Endothelial cell of umbilical vein (primary cell): ENCODE measurements at regions not wholly inside any gene's neighbourhood (a gene's known extent, or its start where the extent isn't known, plus 50 kb on each side); places are given as distances from the start of the nearest gene placed in this dataset.

Source experiments
- BruUV-seq: library from RNA; stranded (reverse); fragments of 400-500 nt; replicated peaks from 2 replicates; lab custom pipeline; 2021; lab: Mats Ljungman, UMichigan
- CTCF ChIA-PET: fragments of 300-600, 350-600 bp; sonication (Branson Sonifier 250); formaldehyde crosslinking; loops from one replicate; lab custom pipeline; 2021; ENCODE audit warnings: antibody characterized with exemption, inconsistent platforms; lab: Charles Lee
- POLR2A ChIA-PET: fragments of 300-600, 350-600 bp; sonication (Branson Sonifier 250); formaldehyde crosslinking; loops from one replicate; lab custom pipeline; 2021; ENCODE audit warnings: antibody characterized with exemption, inconsistent platforms; lab: Charles Lee
- DNase-seq: peaks from one replicate; pipeline ENCODE4 v3.0.0-alpha.2; 2011; ENCODE audit warnings: low read depth, low spot score
- FAIRE-seq: peaks from 2 replicates; lab custom pipeline; 2011; peaks lifted over from hg19 to GRCh38; lab: Jason Lieb, UNC
- H2AFZ ChIP-seq: 2 replicates; pipeline ENCODE4 v1.6.0; 2012; ENCODE audit warnings: low read depth, low read length, control low read depth, inconsistent platforms
- H3K27ac ChIP-seq: 2 replicates; pipeline ENCODE4 v1.5.1; 2011; ENCODE audit warnings: low read depth, mild to moderate bottlenecking, control low read depth, low read length, moderate library complexity; ENCODE audit not compliant: insufficient read depth
- H3K27me3 ChIP-seq, 2 experiments: 2 replicates each; pipeline versions ENCODE4 v1.6.0 to v1.6.1; 2011; ENCODE audit warnings: low read length in 2 of 2, mixed read lengths in 1 of 2; ENCODE audit not compliant: control insufficient read depth in 2 of 2, insufficient read depth in 2 of 2
- H3K36me3 ChIP-seq, 2 experiments: 2 replicates in 1 of 2; 3 replicates in 1 of 2; pipeline ENCODE4 v1.5.1; 2011; ENCODE audit warnings: low read length in 2 of 2, mild to moderate bottlenecking in 1 of 2, moderate library complexity in 1 of 2; ENCODE audit not compliant: control insufficient read depth in 2 of 2, insufficient read depth in 2 of 2; ENCODE audit errors: extremely low read depth in 1 of 2
- H3K4me1 ChIP-seq: 3 replicates; pipeline ENCODE4 v1.5.1; 2011; ENCODE audit warnings: mild to moderate bottlenecking, low read length; ENCODE audit not compliant: control insufficient read depth, insufficient read depth; ENCODE audit errors: extremely low read depth
- H3K4me2 ChIP-seq: 2 replicates; pipeline ENCODE4 v1.6.1; 2011; ENCODE audit warnings: low read length, control low read depth, mixed read lengths; ENCODE audit not compliant: insufficient read depth
- H3K4me3 ChIP-seq, 3 experiments: fragments of 200-600 bp in 1 of 3; sonication (generic), shearing (Covaris generic) in 1 of 3; replicated peaks in 1 of 3; 2 replicates each; pipeline ENCODE4 v1.5.1; 2011 to 2016; ENCODE audit warnings: control low read depth in 3 of 3, low read length in 3 of 3, mild to moderate bottlenecking in 2 of 3, inconsistent platforms in 1 of 3, low read depth in 1 of 3, moderate library complexity in 1 of 3; ENCODE audit not compliant: insufficient read depth in 1 of 3
- H3K79me2 ChIP-seq: 2 replicates; pipeline ENCODE4 v1.6.0; 2012; ENCODE audit warnings: low read length, inconsistent platforms; ENCODE audit not compliant: control insufficient read depth, insufficient read depth
- H3K9ac ChIP-seq: replicated peaks from 2 replicates; pipeline ENCODE3; 2011; ENCODE audit warnings: low read length, control low read depth; ENCODE audit not compliant: insufficient read depth; ENCODE audit errors: extremely low read depth
- H3K9me1 ChIP-seq: replicated peaks from 3 replicates; pipeline ENCODE4 v1.6.0; 2011; ENCODE audit warnings: mild to moderate bottlenecking, low read length; ENCODE audit not compliant: control insufficient read depth, insufficient read depth; ENCODE audit errors: extremely low read depth
- H3K9me3 ChIP-seq: replicated peaks from 2 replicates; pipeline ENCODE4 v1.5.1; 2012; ENCODE audit warnings: low read length, inconsistent platforms; ENCODE audit not compliant: control insufficient read depth, insufficient read depth
- H4K20me1 ChIP-seq: replicated peaks from 2 replicates; pipeline ENCODE3; 2011; ENCODE audit warnings: mild to moderate bottlenecking, low read length; ENCODE audit not compliant: control insufficient read depth, insufficient read depth; ENCODE audit errors: extremely low read depth
- EZH2 ChIP-seq: IDR thresholded peaks from 2 replicates; pipeline ENCODE4 v1.6.1; 2012; ENCODE audit warnings: borderline replicate concordance, low read depth, mild to moderate bottlenecking, moderate library complexity, low read length, inconsistent platforms; ENCODE audit not compliant: severe bottlenecking
- FOS ChIP-seq: IDR thresholded peaks from 2 replicates; pipeline ENCODE4 v1.6.1; 2011; ENCODE audit warnings: mild to moderate bottlenecking, low read length, moderate library complexity, borderline replicate concordance; ENCODE audit not compliant: insufficient read depth
- GATA2 ChIP-seq: IDR thresholded peaks from 2 replicates; pipeline ENCODE4 v1.7.0; 2011; ENCODE audit warnings: low read depth, mild to moderate bottlenecking, moderate library complexity, mixed read lengths, low read length; ENCODE audit not compliant: insufficient read length, insufficient read depth
- JUN ChIP-seq: IDR thresholded peaks from 2 replicates; pipeline ENCODE4 v1.6.1; 2011; ENCODE audit warnings: borderline replicate concordance, low read depth; ENCODE audit not compliant: insufficient read length, insufficient read depth
- MYC ChIP-seq: IDR thresholded peaks from one replicate; pipeline ENCODE4 v1.6.1; 2011; ENCODE audit warnings: mild to moderate bottlenecking, low read depth, low read length
- POLR2A ChIP-seq: IDR thresholded peaks from 2 replicates; pipeline ENCODE4 v1.6.1; 2012; ENCODE audit warnings: low read depth, mild to moderate bottlenecking, control low read depth, low read length
- POLR2AphosphoS5 ChIP-seq: IDR thresholded peaks from 2 replicates; pipeline ENCODE4 v1.6.1; 2012; ENCODE audit warnings: low read depth, mild to moderate bottlenecking, control low read depth, low read length, moderate library complexity; ENCODE audit not compliant: insufficient read depth
- dilution Hi-C: fragments of 300-500 bp; cut with MboI; formaldehyde crosslinking; loops from one replicate; pipeline ENCODE4 v1.15.0; 2019; ENCODE audit warnings: low sequenced_read_pairs; ENCODE audit not compliant: extremely low pct_ligation_motif_present
- intact Hi-C: fragments of 100-400 bp; cut with micrococcal nuclease; formaldehyde crosslinking; loops from one replicate; pipeline ENCODE4 v1.10.0; 2022
- TF ChIP-seq, protein P1 (sequence below): IDR thresholded peaks from 2 replicates; pipeline ENCODE4 v1.6.1; 2011; ENCODE audit not compliant: insufficient read depth, insufficient read length
- TF ChIP-seq, protein P2 (sequence below), 2 donors: IDR thresholded peaks; 1 replicate in 1 of 2; 2 replicates in 1 of 2; pipeline ENCODE4 v1.5.1; 2011; ENCODE audit warnings: low read length in 2 of 2, mild to moderate bottlenecking in 2 of 2, moderate library complexity in 2 of 2, control low read depth in 1 of 2, inconsistent platforms in 1 of 2, low read depth in 1 of 2; ENCODE audit not compliant: insufficient read depth in 1 of 2; ENCODE audit errors: extremely low read depth in 1 of 2

DNA sequence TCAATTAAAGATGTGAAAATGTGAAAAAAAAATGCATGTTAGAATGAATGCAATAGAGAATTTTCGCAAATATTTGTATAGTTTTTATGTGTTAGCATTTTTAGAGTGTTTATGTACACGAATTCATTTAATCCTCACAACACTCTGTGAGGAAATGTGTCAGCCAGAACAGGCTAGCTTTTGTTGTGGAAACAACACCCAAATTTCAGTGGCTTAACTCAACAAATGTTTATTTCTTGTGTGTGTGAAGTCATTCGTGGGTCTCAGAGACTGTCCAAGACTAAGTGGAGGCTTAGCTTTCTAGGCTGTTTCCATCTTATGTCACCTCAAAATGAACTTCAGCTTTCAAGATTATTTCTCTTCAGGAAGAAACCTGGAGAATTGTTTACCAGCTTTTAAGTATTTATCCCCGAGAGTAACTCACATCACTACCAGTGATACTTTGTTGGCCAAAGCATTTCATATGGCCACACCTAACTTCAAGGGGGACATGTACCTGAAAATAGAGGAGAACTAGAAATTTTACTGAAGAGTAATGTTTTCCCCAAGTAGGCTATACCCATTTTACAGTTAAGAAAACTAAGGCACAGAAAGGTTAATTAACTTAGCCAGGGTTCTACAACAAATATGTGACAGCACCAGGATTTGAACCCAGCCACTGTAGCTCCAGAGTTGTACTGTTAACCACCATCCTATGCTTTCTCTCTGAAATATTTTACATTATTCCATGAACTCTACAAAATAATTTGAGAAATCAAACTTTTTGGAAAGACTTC is 306.1 kb downstream of the QKI start:
- Histone ChIP-seq H3K9me1 (no peaks in the 10 kb centered on the region), H3K9me3 (no peaks in the 10 kb centered on the region), H2AFZ (no peak overlapping the region), H3K9ac (no peak overlapping the region), H3K36me3 (no peaks in the 10 kb centered on the region), H3K27me3 (no peaks in the 10 kb centered on the region), H3K4me1 (no peaks in the 10 kb centered on the region), H3K79me2 (no peaks in the 10 kb centered on the region), H4K20me1 (no peaks in the 10 kb centered on the region), H3K27ac (no peak overlapping the region), H3K4me2 (no peak overlapping the region), H3K4me3 (no peak overlapping the region)
- CTCF ChIA-PET, result no interaction called here
- FAIRE-seq, result no peak
- no TSS peak for BruUV-seq
- TF ChIP-seq POLR2A (no peak), POLR2AphosphoS5 (no peak), EZH2 (no peak), MYC (no peak), JUN (no peak), FOS (no peak), GATA2 (no peak)
- TF ChIP-seq, protein P1, sequence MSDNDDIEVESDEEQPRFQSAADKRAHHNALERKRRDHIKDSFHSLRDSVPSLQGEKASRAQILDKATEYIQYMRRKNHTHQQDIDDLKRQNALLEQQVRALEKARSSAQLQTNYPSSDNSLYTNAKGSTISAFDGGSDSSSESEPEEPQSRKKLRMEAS, result no peak
- TF ChIP-seq, protein P2, sequence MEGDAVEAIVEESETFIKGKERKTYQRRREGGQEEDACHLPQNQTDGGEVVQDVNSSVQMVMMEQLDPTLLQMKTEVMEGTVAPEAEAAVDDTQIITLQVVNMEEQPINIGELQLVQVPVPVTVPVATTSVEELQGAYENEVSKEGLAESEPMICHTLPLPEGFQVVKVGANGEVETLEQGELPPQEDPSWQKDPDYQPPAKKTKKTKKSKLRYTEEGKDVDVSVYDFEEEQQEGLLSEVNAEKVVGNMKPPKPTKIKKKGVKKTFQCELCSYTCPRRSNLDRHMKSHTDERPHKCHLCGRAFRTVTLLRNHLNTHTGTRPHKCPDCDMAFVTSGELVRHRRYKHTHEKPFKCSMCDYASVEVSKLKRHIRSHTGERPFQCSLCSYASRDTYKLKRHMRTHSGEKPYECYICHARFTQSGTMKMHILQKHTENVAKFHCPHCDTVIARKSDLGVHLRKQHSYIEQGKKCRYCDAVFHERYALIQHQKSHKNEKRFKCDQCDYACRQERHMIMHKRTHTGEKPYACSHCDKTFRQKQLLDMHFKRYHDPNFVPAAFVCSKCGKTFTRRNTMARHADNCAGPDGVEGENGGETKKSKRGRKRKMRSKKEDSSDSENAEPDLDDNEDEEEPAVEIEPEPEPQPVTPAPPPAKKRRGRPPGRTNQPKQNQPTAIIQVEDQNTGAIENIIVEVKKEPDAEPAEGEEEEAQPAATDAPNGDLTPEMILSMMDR (IDR thresholded peaks at IDR 0.05; ENCODE audit: extremely low read depth in 1 of 2, insufficient read depth in 1 of 2, low read depth in 1 of 2, low read length in 2 of 2), result no peak
- POLR2A ChIA-PET, result no interaction called here
- intact Hi-C loops (no loop called here), dilution Hi-C loops (no loop called here)
- no peak for DNase-seq
